Thyroid gland (tissue), 4 donors: ENCODE measurements at regions not wholly inside any gene's neighbourhood (a gene's known extent, or its start where the extent isn't known, plus 50 kb on each side); places are given as distances from the start of the nearest gene placed in this dataset.

Experiments used
- CTCF ChIP-seq, 6 experiments: fragments of 200-600 bp in 3 of 6; fragments of 450-650 bp in 3 of 6; sonication (generic) in 3 of 6; IDR thresholded peaks; one replicate each; pipeline ENCODE4 v1.5.1; 2016 to 2019; ENCODE audit warnings: antibody characterized with exemption in 6 of 6, mild to moderate bottlenecking in 2 of 6, inconsistent platforms in 1 of 6, moderate library complexity in 1 of 6
- POLR2A ChIP-seq, 2 donors: fragments of 450-650 bp; IDR thresholded peaks; one replicate each; pipeline ENCODE4 v1.6.1; 2017; ENCODE audit warnings: antibody characterized with exemption in 2 of 2, mild to moderate bottlenecking in 2 of 2, moderate library complexity in 1 of 2

GRCh38 chr2:173468266-173468793, 113.7 kb downstream of the CDCA7 start:
- TF ChIP-seq CTCF (IDR thresholded peaks at IDR 0.05) (no peak), POLR2A (IDR thresholded peaks at IDR 0.05) (no peak)
